ENCODE measurements at regions not wholly inside any gene's neighbourhood (a gene's known extent, or its start where the extent isn't known, plus 50 kb on each side); places are given as distances from the start of the nearest gene placed in this dataset.

- TF ChIP-seq MLLT1 (IDR thresholded peaks at IDR 0.05) (no peak), MCM2 (IDR thresholded peaks at IDR 0.05; ENCODE audit: low read depth) (no peak), ZNF785 (CRISPR knock-in tag; IDR thresholded peaks at IDR 0.05) (no peak), ETV5 (CRISPR knock-in tag; IDR thresholded peaks at IDR 0.05; ENCODE audit: low read depth) (no peak)
Observed at GRCh38 chr10:71040846-71041605, 152.7 kb upstream of the PCBD1 start (continued).

DNA sequence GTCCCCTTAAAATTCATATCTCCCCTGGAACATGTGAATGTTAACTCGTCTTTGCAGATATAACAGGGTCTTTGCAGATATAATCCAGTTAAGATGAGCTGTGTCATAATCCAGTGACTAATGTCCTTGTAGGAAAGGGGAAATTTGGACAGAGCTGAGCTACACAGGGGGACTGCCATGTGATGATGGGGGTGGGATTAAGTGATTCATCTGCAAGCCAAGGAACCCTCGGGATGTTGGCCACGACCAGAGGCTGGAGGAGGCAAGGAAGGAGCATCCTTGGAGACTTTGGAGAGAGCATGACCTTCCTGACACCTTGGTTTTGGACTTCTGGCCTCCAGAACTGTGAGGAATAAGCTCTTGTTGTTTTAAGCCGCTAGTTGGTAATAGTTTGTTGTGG lies 153.9 kb upstream of the PCBD1 start:
- H3K9me1 ChIP-seq (ENCODE audit: control insufficient read depth, insufficient read depth, low read length), result no peaks in the 10 kb centered on the region
- peaks cover 14% of the 10 kb centered on the region for H4K20me1 ChIP-seq (replicated peaks; ENCODE audit: control insufficient read depth, insufficient read depth, low read length)
- ChIA-PET POLR2A (interaction anchor here (0.6 to 1.4 kb wide), 6 partner anchors 14 to 193 kb away, joined by 3 to 5 read pairs (median 3); no protein-coding TSS in a partner anchor), CTCF (ENCODE audit: low intra/inter-chr PET ratio) (no interaction called here)
- no peaks in the 10 kb centered on the region; a peak in 2 of 5 replicates for H3K4me1 ChIP-seq (replicated peaks in 1 of 2; ENCODE audit: control insufficient read depth in 2 of 2, insufficient read depth in 2 of 2, low read length in 2 of 2)
- no peak overlapping the region for H2AFZ ChIP-seq (ENCODE audit: low read depth, low read length)
- H3K4me3 ChIP-seq, result no peak overlapping the region
- no peak for FAIRE-seq
- in situ Hi-C loops (cut with MboI), result no loop called here
- 0% methylated on average over 4 of the region's 4 CpGs for WGBS (ENCODE audit: insufficient coverage, low coverage, missing lambda C conversion rate)
- H3K9ac ChIP-seq (ENCODE audit: insufficient read depth in 1 of 2, low read depth in 2 of 2, low read length in 2 of 2), result no peak overlapping the region
- ATAC-seq, result no peak
- H3K27ac ChIP-seq (ENCODE audit: extremely low read depth, low read depth, low read length), result no peak overlapping the region
- no peaks in the 10 kb centered on the region for H3K36me3 ChIP-seq (ENCODE audit: control insufficient read depth, insufficient read depth, low read length)
- peaks cover 15 to 69% of the 10 kb centered on the region in 2 experiments; a peak in 4 of 5 replicates for H3K27me3 ChIP-seq (ENCODE audit: control insufficient read depth in 2 of 2, insufficient read depth in 2 of 2, low read length in 2 of 2)
- H3K79me2 ChIP-seq (ENCODE audit: control insufficient read depth, insufficient read depth, low read length), result no peaks in the 10 kb centered on the region
- no TSS peak for BruUV-seq (replicated peaks)
- H3K4me2 ChIP-seq (ENCODE audit: insufficient read depth, low read length), result no peak overlapping the region
- intact Hi-C loops (cut with micrococcal nuclease), result no loop called here
- H3K9me3 ChIP-seq (replicated peaks; ENCODE audit: control insufficient read depth, insufficient read depth, low read depth, low read length), result no peaks in the 10 kb centered on the region
- DNase-seq (ENCODE audit: extremely low read depth in 1 of 4, low spot score in 3 of 4), result no peak
- no peak for TF ChIP-seq DPF2 (IDR thresholded peaks at IDR 0.05)
- TF ChIP-seq TEAD1 (CRISPR knock-in tag; IDR thresholded peaks at IDR 0.05), result no peak
- no peak for TF ChIP-seq CAMTA2 (CRISPR knock-in tag; conservative IDR thresholded peaks at IDR 0.05)
- no peak for TF ChIP-seq MAFF (IDR thresholded peaks at IDR 0.05; ENCODE audit: low read length)
- no peak for TF ChIP-seq SRSF9 (IDR thresholded peaks at IDR 0.05; ENCODE audit: borderline replicate concordance, low read depth, low read length)
- no peak for TF ChIP-seq SMARCB1 (IDR thresholded peaks at IDR 0.05; ENCODE audit: insufficient read length, low read depth)
- TF ChIP-seq CHCHD3 (CRISPR knock-in tag; IDR thresholded peaks at IDR 0.05), result no peak
- TF ChIP-seq CREB1 (IDR thresholded peaks at IDR 0.05), result no peak
- no peak for TF ChIP-seq CREB1 (CRISPR knock-in tag; IDR thresholded peaks at IDR 0.05)
- no peak for TF ChIP-seq ZNF165 (CRISPR knock-in tag; IDR thresholded peaks at IDR 0.05; ENCODE audit: borderline replicate concordance)
- no peak for TF ChIP-seq MYBL2 (IDR thresholded peaks at IDR 0.05; ENCODE audit: low read depth)
- no peak for TF ChIP-seq MYBL2 (CRISPR knock-in tag; IDR thresholded peaks at IDR 0.05; ENCODE audit: borderline replicate concordance)
- TF ChIP-seq TEAD4 (IDR thresholded peaks at IDR 0.05; ENCODE audit: low read length), result no peak
- TF ChIP-seq TEAD4 (CRISPR knock-in tag; IDR thresholded peaks at IDR 0.05; ENCODE audit: borderline replicate concordance), result no peak
- TF ChIP-seq STAT5A (IDR thresholded peaks at IDR 0.05; ENCODE audit: borderline replicate concordance, low read length), result no peak
- TF ChIP-seq, protein P1, sequence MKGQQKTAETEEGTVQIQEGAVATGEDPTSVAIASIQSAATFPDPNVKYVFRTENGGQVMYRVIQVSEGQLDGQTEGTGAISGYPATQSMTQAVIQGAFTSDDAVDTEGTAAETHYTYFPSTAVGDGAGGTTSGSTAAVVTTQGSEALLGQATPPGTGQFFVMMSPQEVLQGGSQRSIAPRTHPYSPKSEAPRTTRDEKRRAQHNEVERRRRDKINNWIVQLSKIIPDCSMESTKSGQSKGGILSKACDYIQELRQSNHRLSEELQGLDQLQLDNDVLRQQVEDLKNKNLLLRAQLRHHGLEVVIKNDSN (CRISPR knock-in tag; IDR thresholded peaks at IDR 0.05), result no peak
- no peak for TF ChIP-seq ZNF77 (CRISPR knock-in tag; IDR thresholded peaks at IDR 0.05)
- TF ChIP-seq TGIF2 (CRISPR knock-in tag; IDR thresholded peaks at IDR 0.05), result no peak
- TF ChIP-seq ARID1B (IDR thresholded peaks at IDR 0.05), result no peak

Data from K562 (cell line).